ENCODE measurements at regions not wholly inside any gene's neighbourhood (a gene's known extent, or its start where the extent isn't known, plus 50 kb on each side); places are given as distances from the start of the nearest gene placed in this dataset.

DNA sequence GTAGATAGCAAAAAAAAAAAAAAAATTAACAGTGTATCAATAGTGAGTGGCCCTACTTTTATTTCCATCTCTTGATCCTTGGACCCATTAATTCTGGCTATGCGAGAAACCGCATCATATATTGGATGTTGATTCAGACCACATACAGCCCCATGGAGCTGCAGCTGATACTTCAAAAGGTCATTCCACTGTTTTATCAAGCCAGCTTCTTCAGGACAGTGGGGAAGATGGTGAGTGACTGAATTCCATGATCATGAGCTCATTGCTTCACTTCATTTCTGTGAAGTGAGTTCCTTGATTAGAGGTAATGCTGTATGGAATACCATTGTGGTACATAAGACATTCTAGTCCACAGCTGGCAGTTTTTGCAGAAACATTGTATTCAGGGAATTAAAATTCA is 222.9 kb upstream of the MEF2C start:
- Mint-ChIP-seq H3K27me3 (no peaks in the 10 kb centered on the region), H3K36me3 (no peaks in the 10 kb centered on the region), H3K9me3 (peaks cover 0 to 9% (median 4%) of the 10 kb centered on the region in 8 donors), H3K4me3 (no peak overlapping the region), H3K4me1 (no peaks in the 10 kb centered on the region), H3K27ac (no peak overlapping the region)
- no peaks in the 10 kb centered on the region for H3K9me3 ChIP-seq (ENCODE audit: control insufficient read depth in 1 of 2, low read length in 2 of 2)
- H3K27ac ChIP-seq (ENCODE audit: low read depth, low read length), result no peak overlapping the region
- CTCF ChIA-PET (ENCODE audit: partially characterized antibody), result no interaction called here
- POLR2A ChIA-PET (ENCODE audit: partially characterized antibody), result no interaction called here
- H3K4me1 ChIP-seq (ENCODE audit: insufficient read depth, low read length), result no peaks in the 10 kb centered on the region
- DNase-seq, result no peak
- no peaks in the 10 kb centered on the region for H3K36me3 ChIP-seq (ENCODE audit: insufficient read depth, low read length)
- no peak overlapping the region for H3K4me3 ChIP-seq (ENCODE audit: low read length in 2 of 2)
- intact Hi-C loops (cut with micrococcal nuclease), result no loop called here
- no peaks in the 10 kb centered on the region for H3K27me3 ChIP-seq (ENCODE audit: insufficient read depth, low read length)

DNA sequence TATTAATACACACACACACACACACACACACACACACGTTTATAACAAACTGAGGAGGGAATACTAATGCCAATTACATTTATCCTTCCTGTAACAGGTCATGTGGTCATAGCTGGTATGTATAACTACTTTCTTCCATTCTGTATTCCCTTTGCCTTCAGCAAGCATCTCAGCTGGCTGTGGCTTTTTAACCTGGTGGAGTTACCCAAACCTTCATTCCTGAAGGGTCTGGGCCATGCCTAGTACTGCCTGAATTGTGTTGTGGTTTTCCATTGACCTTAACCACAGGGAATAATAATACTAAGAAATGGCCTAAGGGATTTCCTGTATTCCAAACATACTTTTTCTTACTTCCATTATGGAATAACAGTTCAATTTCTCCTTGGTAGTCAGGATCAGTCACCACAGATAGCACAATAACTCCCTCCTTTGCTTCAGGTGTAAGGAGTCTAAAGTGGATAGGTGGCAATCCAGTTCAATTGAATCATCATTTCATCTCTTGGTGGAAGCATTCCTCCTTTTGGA is 222.2 kb upstream of the MEF2C start:
- no peak overlapping the region for H3K4me3 Mint-ChIP-seq

DNA sequence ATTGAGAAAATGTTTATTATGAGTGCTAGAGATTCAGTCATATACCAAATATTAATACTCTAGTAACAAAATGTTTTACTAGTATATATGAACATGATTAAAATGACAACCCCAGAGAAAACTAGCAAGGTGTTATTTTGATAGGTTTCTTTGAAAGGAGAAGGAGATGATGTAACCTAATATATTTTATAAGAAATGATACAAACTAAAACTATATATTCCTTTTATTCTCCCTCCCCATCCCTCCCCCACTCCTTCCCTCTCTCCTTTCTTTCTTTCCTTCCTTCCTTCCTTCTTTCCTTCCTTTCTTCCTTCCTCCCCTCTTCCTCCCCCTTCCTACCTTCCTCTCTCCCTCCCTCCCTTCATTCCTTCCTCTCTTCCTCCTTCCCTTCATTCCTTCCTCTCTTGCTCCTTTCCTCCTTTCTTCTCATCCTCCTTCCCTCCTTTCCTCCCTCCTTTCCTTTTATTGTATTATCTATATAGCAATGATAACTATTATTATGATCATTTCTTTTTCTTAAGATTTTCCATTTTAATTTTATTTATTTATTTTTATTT is 215.3 kb upstream of the MEF2C start:
- ChIA-PET POLR2A (ENCODE audit: partially characterized antibody) (no interaction called here), CTCF (ENCODE audit: partially characterized antibody) (no interaction called here)
- H3K4me3 Mint-ChIP-seq, result no peak overlapping the region
- H3K4me1 Mint-ChIP-seq, result no peaks in the 10 kb centered on the region
- Histone ChIP-seq H3K9me3 (ENCODE audit: control insufficient read depth in 1 of 2, low read length in 2 of 2) (no peaks in the 10 kb centered on the region), H3K4me1 (ENCODE audit: insufficient read depth, low read length) (no peaks in the 10 kb centered on the region), H3K4me3 (ENCODE audit: low read length in 2 of 2) (no peak overlapping the region), H3K27ac (ENCODE audit: low read depth, low read length) (no peak overlapping the region), H3K36me3 (ENCODE audit: insufficient read depth, low read length) (no peaks in the 10 kb centered on the region), H3K27me3 (ENCODE audit: insufficient read depth, low read length) (no peaks in the 10 kb centered on the region)
- peaks cover 0 to 13% (median 3%) of the 10 kb centered on the region in 8 donors for H3K9me3 Mint-ChIP-seq
- no peaks in the 10 kb centered on the region for H3K27me3 Mint-ChIP-seq
- DNase-seq, result no peak
- intact Hi-C loops (cut with micrococcal nuclease), result no loop called here
- H3K27ac Mint-ChIP-seq, result no peak overlapping the region
- no peaks in the 10 kb centered on the region for H3K36me3 Mint-ChIP-seq

More for the DNA sequence above, 222.2 kb upstream of the MEF2C start:
- Mint-ChIP-seq H3K4me1 (no peaks in the 10 kb centered on the region), H3K27ac (no peak overlapping the region), H3K36me3 (no peaks in the 10 kb centered on the region), H3K27me3 (no peaks in the 10 kb centered on the region), H3K9me3 (peaks cover 0 to 9% (median 4%) of the 10 kb centered on the region in 8 donors)
- H3K36me3 ChIP-seq (ENCODE audit: insufficient read depth, low read length), result no peaks in the 10 kb centered on the region
- ChIA-PET POLR2A (ENCODE audit: partially characterized antibody) (no interaction called here), CTCF (ENCODE audit: partially characterized antibody) (no interaction called here)
- no peak overlapping the region for H3K4me3 ChIP-seq (ENCODE audit: low read length in 2 of 2)
- no peak for DNase-seq
- H3K27ac ChIP-seq (ENCODE audit: low read depth, low read length), result no peak overlapping the region
- no peaks in the 10 kb centered on the region for H3K27me3 ChIP-seq (ENCODE audit: insufficient read depth, low read length)
- H3K4me1 ChIP-seq (ENCODE audit: insufficient read depth, low read length), result no peaks in the 10 kb centered on the region
- intact Hi-C loops (cut with micrococcal nuclease), result no loop called here
- no peaks in the 10 kb centered on the region for H3K9me3 ChIP-seq (ENCODE audit: control insufficient read depth in 1 of 2, low read length in 2 of 2)

DNA sequence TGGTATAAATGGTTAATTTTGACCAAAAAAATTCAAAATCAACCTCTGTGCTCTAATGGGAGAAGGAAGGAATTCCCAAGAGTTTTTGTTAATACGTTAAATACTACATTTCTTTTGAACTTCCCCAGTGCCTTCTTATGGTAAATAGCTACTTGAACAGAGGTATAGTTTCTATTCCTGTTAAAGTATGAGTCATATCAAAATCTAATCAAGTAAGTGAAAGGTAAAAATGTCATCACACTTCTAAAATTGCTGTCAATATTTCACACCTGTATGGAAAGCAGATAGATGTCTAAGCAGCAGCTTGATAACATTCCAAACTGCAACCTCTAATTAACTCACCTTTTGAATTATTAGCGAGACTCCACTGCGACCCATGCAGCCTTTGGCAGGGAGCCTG is 214.1 kb upstream of the MEF2C start:
- CTCF ChIA-PET (ENCODE audit: partially characterized antibody), result no interaction called here
- H3K4me3 Mint-ChIP-seq, result no peak overlapping the region
- no peaks in the 10 kb centered on the region for H3K27me3 Mint-ChIP-seq
- Histone ChIP-seq H3K4me1 (ENCODE audit: insufficient read depth, low read length) (no peaks in the 10 kb centered on the region), H3K4me3 (ENCODE audit: low read length in 2 of 2) (no peak overlapping the region), H3K9me3 (ENCODE audit: control insufficient read depth in 1 of 2, low read length in 2 of 2) (no peaks in the 10 kb centered on the region), H3K27ac (ENCODE audit: low read depth, low read length) (no peak overlapping the region), H3K36me3 (ENCODE audit: insufficient read depth, low read length) (no peaks in the 10 kb centered on the region), H3K27me3 (ENCODE audit: insufficient read depth, low read length) (no peaks in the 10 kb centered on the region)
- H3K4me1 Mint-ChIP-seq, result no peaks in the 10 kb centered on the region
- H3K36me3 Mint-ChIP-seq, result no peaks in the 10 kb centered on the region
- peaks cover 0 to 10% (median 4%) of the 10 kb centered on the region in 8 donors for H3K9me3 Mint-ChIP-seq
- H3K27ac Mint-ChIP-seq, result no peak overlapping the region
- POLR2A ChIA-PET (ENCODE audit: partially characterized antibody), result no interaction called here
- intact Hi-C loops (cut with micrococcal nuclease), result no loop called here
- no peak for DNase-seq

DNA sequence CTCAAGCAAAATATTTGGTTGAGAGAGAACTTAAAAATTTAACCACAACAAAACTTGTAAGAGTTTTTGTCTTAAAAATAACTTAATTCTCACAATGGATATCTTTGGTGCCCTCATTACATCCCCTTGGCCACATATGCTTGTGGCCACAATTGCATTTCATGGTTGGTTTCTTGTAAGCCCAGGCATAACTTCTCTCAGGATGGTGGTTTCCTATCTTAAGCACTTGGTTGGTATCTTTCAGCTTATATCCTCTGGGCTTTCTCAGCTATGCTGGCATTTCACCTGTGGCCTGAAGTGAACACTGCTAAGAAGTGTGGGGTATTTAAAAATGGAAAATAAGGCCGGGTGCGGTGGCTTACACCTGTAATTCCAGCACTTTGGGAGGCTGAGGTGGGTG is 212.4 kb upstream of the MEF2C start:
- H3K9me3 ChIP-seq (ENCODE audit: control insufficient read depth in 1 of 2, low read length in 2 of 2), result no peaks in the 10 kb centered on the region
- H3K4me1 ChIP-seq (ENCODE audit: insufficient read depth, low read length), result no peaks in the 10 kb centered on the region
- no peak overlapping the region for H3K4me3 ChIP-seq (ENCODE audit: low read length in 2 of 2)
- ChIA-PET POLR2A (ENCODE audit: partially characterized antibody) (no interaction called here), CTCF (ENCODE audit: partially characterized antibody) (no interaction called here)
- no peak overlapping the region for H3K4me3 Mint-ChIP-seq
- DNase-seq, result no peak
- no peaks in the 10 kb centered on the region for H3K27me3 Mint-ChIP-seq
- no peak overlapping the region for H3K27ac Mint-ChIP-seq
- H3K36me3 ChIP-seq (ENCODE audit: insufficient read depth, low read length), result no peaks in the 10 kb centered on the region
- no peaks in the 10 kb centered on the region for H3K36me3 Mint-ChIP-seq
- no peaks in the 10 kb centered on the region for H3K4me1 Mint-ChIP-seq
- no peaks in the 10 kb centered on the region for H3K27me3 ChIP-seq (ENCODE audit: insufficient read depth, low read length)
- no peak overlapping the region for H3K27ac ChIP-seq (ENCODE audit: low read depth, low read length)
- intact Hi-C loops (cut with micrococcal nuclease), result no loop called here
- peaks cover 0 to 5% (median 0%) of the 10 kb centered on the region in 8 donors for H3K9me3 Mint-ChIP-seq

DNA sequence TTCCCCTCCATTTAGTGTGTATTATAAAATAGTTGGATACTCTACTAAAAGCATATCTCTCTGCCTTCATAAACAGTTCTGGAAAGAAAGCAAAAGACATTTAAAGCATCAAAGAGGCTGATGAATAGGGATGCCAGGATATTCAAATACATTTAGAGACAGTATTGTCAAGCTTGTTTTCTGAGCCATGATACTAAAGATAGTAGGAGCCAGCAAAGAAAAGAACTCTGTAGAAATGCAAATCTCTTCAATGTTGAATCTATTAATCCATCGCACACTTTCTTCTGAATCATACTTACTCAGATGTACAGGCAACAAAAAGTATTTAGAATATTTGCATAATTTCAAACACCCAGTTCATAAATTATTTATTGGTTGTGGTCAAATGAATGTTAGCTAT is 207.1 kb upstream of the MEF2C start:
- DNase-seq, result no peak
- no peaks in the 10 kb centered on the region for H3K36me3 Mint-ChIP-seq
- H3K27me3 Mint-ChIP-seq, result no peaks in the 10 kb centered on the region
- peaks cover 0 to 5% (median 1%) of the 10 kb centered on the region in 8 donors for H3K9me3 Mint-ChIP-seq
- no peak overlapping the region for H3K4me3 ChIP-seq (ENCODE audit: low read length in 2 of 2)
- POLR2A ChIA-PET (ENCODE audit: partially characterized antibody), result no interaction called here
- H3K9me3 ChIP-seq (ENCODE audit: control insufficient read depth in 1 of 2, low read length in 2 of 2), result no peaks in the 10 kb centered on the region
- CTCF ChIA-PET (ENCODE audit: partially characterized antibody), result no interaction called here
- no peak overlapping the region for H3K27ac ChIP-seq (ENCODE audit: low read depth, low read length)
- no peaks in the 10 kb centered on the region for H3K36me3 ChIP-seq (ENCODE audit: insufficient read depth, low read length)
- H3K4me1 Mint-ChIP-seq, result no peaks in the 10 kb centered on the region
- no peak overlapping the region for H3K27ac Mint-ChIP-seq
- H3K27me3 ChIP-seq (ENCODE audit: insufficient read depth, low read length), result no peaks in the 10 kb centered on the region
- H3K4me1 ChIP-seq (ENCODE audit: insufficient read depth, low read length), result no peaks in the 10 kb centered on the region
- intact Hi-C loops (cut with micrococcal nuclease), result no loop called here
- H3K4me3 Mint-ChIP-seq, result no peak overlapping the region

DNA sequence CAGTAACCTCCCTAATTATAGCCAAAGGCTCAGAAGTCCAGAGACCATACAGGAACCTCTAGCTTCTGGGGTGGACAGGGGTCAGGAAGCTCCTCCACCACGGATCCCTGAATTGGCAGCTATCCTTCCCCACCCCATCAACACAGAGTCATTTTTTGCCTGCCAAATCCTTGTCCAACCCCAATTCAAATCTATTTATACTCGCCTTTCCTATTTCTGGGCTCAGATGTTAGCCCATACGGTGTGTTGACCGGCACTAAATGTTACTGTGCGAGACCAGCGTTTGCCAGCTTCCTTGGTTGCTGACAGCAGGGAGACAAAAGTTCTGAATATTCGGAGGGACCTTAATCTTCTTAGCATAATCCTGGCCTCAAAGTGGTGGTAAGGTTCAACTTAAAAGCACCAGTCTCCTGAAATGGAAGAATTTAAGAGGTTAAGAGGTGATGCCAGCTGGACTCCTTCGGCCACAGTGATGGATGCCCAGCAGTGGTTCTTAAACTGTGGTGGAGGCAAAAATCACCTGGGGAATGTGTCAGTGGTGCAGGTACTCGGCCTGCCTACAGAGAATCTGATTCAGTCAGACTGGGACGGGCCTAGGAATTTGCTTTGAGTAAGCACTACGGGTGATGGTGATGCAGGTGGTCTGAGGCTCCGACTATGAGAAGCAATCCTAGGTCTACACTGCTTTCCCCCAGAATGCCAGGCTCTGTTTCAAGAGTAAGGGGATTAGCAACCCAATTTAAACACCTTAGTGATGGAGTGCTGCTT is 204.8 kb upstream of the MEF2C start:
- no peaks in the 10 kb centered on the region for H3K36me3 Mint-ChIP-seq
- Histone ChIP-seq H3K27ac (ENCODE audit: low read depth, low read length) (no peak overlapping the region), H3K27me3 (ENCODE audit: insufficient read depth, low read length) (no peaks in the 10 kb centered on the region), H3K4me1 (ENCODE audit: insufficient read depth, low read length) (no peaks in the 10 kb centered on the region), H3K4me3 (ENCODE audit: low read length in 2 of 2) (no peak overlapping the region), H3K36me3 (ENCODE audit: insufficient read depth, low read length) (no peaks in the 10 kb centered on the region), H3K9me3 (ENCODE audit: control insufficient read depth in 1 of 2, low read length in 2 of 2) (no peaks in the 10 kb centered on the region)
- H3K4me3 Mint-ChIP-seq, result no peak overlapping the region
- peaks cover 0 to 4% (median 0%) of the 10 kb centered on the region in 8 donors for H3K9me3 Mint-ChIP-seq
- no peak overlapping the region for H3K27ac Mint-ChIP-seq
- H3K4me1 Mint-ChIP-seq, result no peaks in the 10 kb centered on the region
- DNase-seq, result no peak
- ChIA-PET CTCF (ENCODE audit: partially characterized antibody) (no interaction called here), POLR2A (ENCODE audit: partially characterized antibody) (no interaction called here)
- no peaks in the 10 kb centered on the region for H3K27me3 Mint-ChIP-seq
- intact Hi-C loops (cut with micrococcal nuclease), result no loop called here
